ENCODE measurements at regions not wholly inside any gene's neighbourhood (a gene's known extent, or its start where the extent isn't known, plus 50 kb on each side); places are given as distances from the start of the nearest gene placed in this dataset.

DNA sequence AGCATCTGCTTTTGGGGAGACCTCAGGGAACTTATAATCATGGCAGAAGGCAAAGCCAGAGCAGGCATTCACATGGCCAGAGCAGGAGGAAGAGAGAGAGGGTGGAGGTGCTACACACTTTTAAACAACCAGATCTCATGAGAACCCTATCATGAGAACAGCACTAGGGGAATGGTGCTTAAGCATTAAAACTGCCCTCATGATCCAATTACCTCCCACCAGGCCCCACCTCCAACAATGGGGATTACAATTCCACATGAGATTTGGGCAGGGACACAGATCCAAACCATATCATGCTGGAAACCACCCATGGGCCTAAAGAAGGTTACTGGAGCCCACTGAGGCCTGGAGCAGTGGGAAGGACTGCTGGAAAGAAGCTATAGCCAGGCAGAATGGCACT is 66.9 kb upstream of the CHST1 start:
- TF ChIP-seq, protein P1, sequence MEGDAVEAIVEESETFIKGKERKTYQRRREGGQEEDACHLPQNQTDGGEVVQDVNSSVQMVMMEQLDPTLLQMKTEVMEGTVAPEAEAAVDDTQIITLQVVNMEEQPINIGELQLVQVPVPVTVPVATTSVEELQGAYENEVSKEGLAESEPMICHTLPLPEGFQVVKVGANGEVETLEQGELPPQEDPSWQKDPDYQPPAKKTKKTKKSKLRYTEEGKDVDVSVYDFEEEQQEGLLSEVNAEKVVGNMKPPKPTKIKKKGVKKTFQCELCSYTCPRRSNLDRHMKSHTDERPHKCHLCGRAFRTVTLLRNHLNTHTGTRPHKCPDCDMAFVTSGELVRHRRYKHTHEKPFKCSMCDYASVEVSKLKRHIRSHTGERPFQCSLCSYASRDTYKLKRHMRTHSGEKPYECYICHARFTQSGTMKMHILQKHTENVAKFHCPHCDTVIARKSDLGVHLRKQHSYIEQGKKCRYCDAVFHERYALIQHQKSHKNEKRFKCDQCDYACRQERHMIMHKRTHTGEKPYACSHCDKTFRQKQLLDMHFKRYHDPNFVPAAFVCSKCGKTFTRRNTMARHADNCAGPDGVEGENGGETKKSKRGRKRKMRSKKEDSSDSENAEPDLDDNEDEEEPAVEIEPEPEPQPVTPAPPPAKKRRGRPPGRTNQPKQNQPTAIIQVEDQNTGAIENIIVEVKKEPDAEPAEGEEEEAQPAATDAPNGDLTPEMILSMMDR (IDR thresholded peaks at IDR 0.05), result no peak
- no peak for TF ChIP-seq POLR2A (IDR thresholded peaks at IDR 0.05)

All from testis (tissue), 2 donors.